ENCODE measurements at regions not wholly inside any gene's neighbourhood (a gene's known extent, or its start where the extent isn't known, plus 50 kb on each side); places are given as distances from the start of the nearest gene placed in this dataset.

DNA sequence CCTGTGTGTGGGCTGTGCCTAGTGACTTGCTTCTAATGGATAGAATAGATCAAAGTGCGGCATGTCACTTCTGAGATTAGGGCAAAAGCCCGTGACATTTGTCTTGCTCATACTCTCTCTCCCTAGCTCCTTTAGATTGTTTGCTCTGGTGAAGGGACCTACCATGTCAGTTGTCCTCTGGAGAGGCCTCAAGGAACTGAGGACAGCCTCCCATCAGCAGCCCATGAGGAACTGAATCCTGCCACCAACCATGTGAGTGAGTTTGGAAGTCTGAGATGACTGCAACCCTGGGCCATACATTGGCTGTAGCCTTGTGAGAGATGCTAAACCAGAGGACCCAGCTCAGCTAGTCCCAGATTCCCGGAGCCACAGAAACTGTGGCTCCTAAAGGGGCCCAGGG is 101.6 kb upstream of the ESRRB start:
- TF ChIP-seq, protein P1, sequence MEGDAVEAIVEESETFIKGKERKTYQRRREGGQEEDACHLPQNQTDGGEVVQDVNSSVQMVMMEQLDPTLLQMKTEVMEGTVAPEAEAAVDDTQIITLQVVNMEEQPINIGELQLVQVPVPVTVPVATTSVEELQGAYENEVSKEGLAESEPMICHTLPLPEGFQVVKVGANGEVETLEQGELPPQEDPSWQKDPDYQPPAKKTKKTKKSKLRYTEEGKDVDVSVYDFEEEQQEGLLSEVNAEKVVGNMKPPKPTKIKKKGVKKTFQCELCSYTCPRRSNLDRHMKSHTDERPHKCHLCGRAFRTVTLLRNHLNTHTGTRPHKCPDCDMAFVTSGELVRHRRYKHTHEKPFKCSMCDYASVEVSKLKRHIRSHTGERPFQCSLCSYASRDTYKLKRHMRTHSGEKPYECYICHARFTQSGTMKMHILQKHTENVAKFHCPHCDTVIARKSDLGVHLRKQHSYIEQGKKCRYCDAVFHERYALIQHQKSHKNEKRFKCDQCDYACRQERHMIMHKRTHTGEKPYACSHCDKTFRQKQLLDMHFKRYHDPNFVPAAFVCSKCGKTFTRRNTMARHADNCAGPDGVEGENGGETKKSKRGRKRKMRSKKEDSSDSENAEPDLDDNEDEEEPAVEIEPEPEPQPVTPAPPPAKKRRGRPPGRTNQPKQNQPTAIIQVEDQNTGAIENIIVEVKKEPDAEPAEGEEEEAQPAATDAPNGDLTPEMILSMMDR (optimal IDR thresholded peaks at IDR 0.05 in 1 of 3, IDR thresholded peaks at IDR 0.05 in 1 of 3, conservative IDR thresholded peaks at IDR 0.05 in 1 of 3; ENCODE audit: extremely low read depth in 1 of 3, insufficient read depth in 2 of 3, low read length in 3 of 3), result no peak
- TF ChIP-seq EZH2 (IDR thresholded peaks at IDR 0.05; ENCODE audit: low read length), result no peak

Measured in keratinocyte (primary cell).